ENCODE measurements at regions not wholly inside any gene's neighbourhood (a gene's known extent, or its start where the extent isn't known, plus 50 kb on each side); places are given as distances from the start of the nearest gene placed in this dataset.

GRCh38 chr13:60716313-60716712 is 319.3 kb downstream of the TDRD3 start:
- no peaks in the 10 kb centered on the region for H3K36me3 ChIP-seq (ENCODE audit: control insufficient read depth in 2 of 2, insufficient read depth in 2 of 2, low read length in 1 of 2)
- no peak for ATAC-seq
- H3K9me3 ChIP-seq (replicated peaks; ENCODE audit: control insufficient read depth, insufficient read depth, low read length): no peaks in the 10 kb centered on the region
- CTCF ChIA-PET: no interaction called here
- SMC1A ChIA-PET (ENCODE audit: uncharacterized antibody, unreplicated experiment): no interaction called here
- no TSS peak for BruUV-seq (replicated peaks)
- H3K4me1 ChIP-seq (ENCODE audit: control insufficient read depth, insufficient read depth, low read length): no peaks in the 10 kb centered on the region
- intact Hi-C loops (cut with micrococcal nuclease; ENCODE audit: unreplicated experiment): no loop called here
- H3K4me2 ChIP-seq (ENCODE audit: control insufficient read depth, insufficient read depth): no peak overlapping the region
- H2AFZ ChIP-seq (ENCODE audit: control insufficient read depth, low read depth, low read length): no peak overlapping the region
- TF ChIP-seq CHD2 (IDR thresholded peaks at IDR 0.05; ENCODE audit: borderline replicate concordance, low read depth, low read length) (no peak), MTA2 (IDR thresholded peaks at IDR 0.05; ENCODE audit: low read depth) (no peak), ZNF384 (IDR thresholded peaks at IDR 0.05; ENCODE audit: borderline replicate concordance, low read depth, low read length) (no peak), FOXK2 (IDR thresholded peaks at IDR 0.05) (no peak)
- no peak for FAIRE-seq
- no peaks in the 10 kb centered on the region for H3K27me3 ChIP-seq (replicated peaks in 1 of 2; ENCODE audit: control insufficient read depth in 2 of 2, insufficient read depth in 2 of 2, low read length in 1 of 2)
- no peaks in the 10 kb centered on the region for H3K79me2 ChIP-seq (ENCODE audit: control insufficient read depth, insufficient read depth, low read length)
- RAD21 ChIA-PET (ENCODE audit: unreplicated experiment): no interaction called here
- no peak overlapping the region for H3K4me3 ChIP-seq
- no peak for DNase-seq (ENCODE audit: low read depth, low spot score)
- no peak overlapping the region for H3K9ac ChIP-seq (ENCODE audit: control insufficient read depth, insufficient read depth, low read length)
- no peak overlapping the region for H3K27ac ChIP-seq (ENCODE audit: control insufficient read depth, insufficient read depth)
- WGBS (ENCODE audit: insufficient coverage, insufficient replicate concordance, low lambda C conversion rate, missing lambda C conversion rate): 35% methylated on average over 2 of the region's 2 CpGs
- no peaks in the 10 kb centered on the region for H4K20me1 ChIP-seq (ENCODE audit: control insufficient read depth, insufficient read depth)
- in situ Hi-C loops (cut with MboI): no loop called here
- POLR2A ChIA-PET: no interaction called here

GRCh38 chr13:60707878-60708277 is 310.9 kb downstream of the TDRD3 start:
- ChIA-PET SMC1A (ENCODE audit: uncharacterized antibody, unreplicated experiment) (no interaction called here), CTCF (interaction anchor here (1.1 to 1.3 kb wide), 2 partner anchors 19 to 45 kb away, joined by 4 to 5 read pairs; no protein-coding TSS in a partner anchor), RAD21 (ENCODE audit: unreplicated experiment) (interaction anchor here (1.4 kb wide), 1 partner anchor 259 kb away, joined by 4 read pairs; no protein-coding TSS in a partner anchor), POLR2A (no interaction called here)
- no peak for ATAC-seq
- H3K36me3 ChIP-seq (ENCODE audit: control insufficient read depth in 2 of 2, insufficient read depth in 2 of 2, low read length in 1 of 2): no peaks in the 10 kb centered on the region
- no peak overlapping the region for H3K4me2 ChIP-seq (ENCODE audit: control insufficient read depth, insufficient read depth)
- intact Hi-C loops (cut with micrococcal nuclease; ENCODE audit: unreplicated experiment) (no loop called here), in situ Hi-C loops (cut with MboI) (no loop called here)
- no TSS peak for BruUV-seq (replicated peaks)
- H3K79me2 ChIP-seq (ENCODE audit: control insufficient read depth, insufficient read depth, low read length): no peaks in the 10 kb centered on the region
- no peak for DNase-seq (ENCODE audit: low read depth, low spot score)
- no peak overlapping the region for H3K4me3 ChIP-seq
- H4K20me1 ChIP-seq (ENCODE audit: control insufficient read depth, insufficient read depth): no peaks in the 10 kb centered on the region
- no peak overlapping the region for H2AFZ ChIP-seq (ENCODE audit: control insufficient read depth, low read depth, low read length)
- H3K4me1 ChIP-seq (ENCODE audit: control insufficient read depth, insufficient read depth, low read length): no peaks in the 10 kb centered on the region
- H3K9me3 ChIP-seq (replicated peaks; ENCODE audit: control insufficient read depth, insufficient read depth, low read length): no peaks in the 10 kb centered on the region
- no peak overlapping the region for H3K27ac ChIP-seq (ENCODE audit: control insufficient read depth, insufficient read depth)
- TF ChIP-seq ZNF622 (IDR thresholded peaks at IDR 0.05) (no peak), FOXK2 (IDR thresholded peaks at IDR 0.05) (no peak), ZNF207 (IDR thresholded peaks at IDR 0.05; ENCODE audit: borderline replicate concordance) (no peak), SPI1 (IDR thresholded peaks at IDR 0.05; ENCODE audit: borderline replicate concordance, insufficient read depth, low read depth, low read length) (no peak)
- FAIRE-seq: no peak
- H3K9ac ChIP-seq (ENCODE audit: control insufficient read depth, insufficient read depth, low read length): no peak overlapping the region
- no peaks in the 10 kb centered on the region for H3K27me3 ChIP-seq (replicated peaks in 1 of 2; ENCODE audit: control insufficient read depth in 2 of 2, insufficient read depth in 2 of 2, low read length in 1 of 2)

Measured in GM12878 (cell line).